Neural cell (in vitro differentiated cells): ENCODE measurements at regions not wholly inside any gene's neighbourhood (a gene's known extent, or its start where the extent isn't known, plus 50 kb on each side); places are given as distances from the start of the nearest gene placed in this dataset.

Source experiments
- H2AFZ ChIP-seq: fragments of 200-600, 300-800 bp; sonication (generic), shearing (Covaris generic); 2 replicates; pipeline ENCODE4 v1.6.0; 2014; ENCODE audit warnings: low read depth, mild to moderate bottlenecking, antibody characterized with exemption, low read length, moderate library complexity
- H3F3A ChIP-seq: fragments of 200-600 bp; shearing (Covaris generic); 2 replicates; pipeline ENCODE4 v1.6.1; 2016; ENCODE audit warnings: mild to moderate bottlenecking, moderate library complexity, mixed read lengths, antibody characterized with exemption, low read length; ENCODE audit not compliant: insufficient read depth, poor library complexity, severe bottlenecking
- H3K27ac ChIP-seq: fragments of 200-600, 300-800 bp; sonication (generic), shearing (Covaris generic); 2 replicates; pipeline ENCODE4 v1.5.1; 2014; ENCODE audit warnings: mild to moderate bottlenecking, low read length, moderate library complexity
- H3K27me3 ChIP-seq: fragments of 300-800, 200-600 bp; sonication (generic), shearing (Covaris generic); 2 replicates; pipeline ENCODE4 v1.6.0; 2014; ENCODE audit warnings: mild to moderate bottlenecking, low read depth, low read length, moderate library complexity; ENCODE audit not compliant: insufficient read depth
- H3K36me3 ChIP-seq: fragments of 300-800, 200-600 bp; sonication (generic), shearing (Covaris generic); 2 replicates; pipeline ENCODE4 v1.5.1; 2014; ENCODE audit warnings: mild to moderate bottlenecking, antibody characterized with exemption, low read length, moderate library complexity; ENCODE audit not compliant: insufficient read depth
- H3K4me2 ChIP-seq: fragments of 300-800, 200-600 bp; sonication (generic), shearing (Covaris generic); 2 replicates; pipeline ENCODE4 v1.6.0; 2014; ENCODE audit warnings: mild to moderate bottlenecking, low read length
- H3K4me3 ChIP-seq: fragments of 300-800, 200-600 bp; sonication (generic), shearing (Covaris generic); 2 replicates; pipeline ENCODE4 v1.5.1; 2014; ENCODE audit warnings: mild to moderate bottlenecking, low read length, moderate library complexity
- H3K79me2 ChIP-seq: fragments of 200-600 bp; shearing (Covaris generic); replicated peaks from 2 replicates; pipeline ENCODE4 v1.6.0; 2014; ENCODE audit warnings: mild to moderate bottlenecking, low read length, moderate library complexity; ENCODE audit not compliant: insufficient read depth
- H3K9ac ChIP-seq: fragments of 300-800, 200-600 bp; sonication (generic), shearing (Covaris generic); 2 replicates; pipeline ENCODE4 v1.6.1; 2016; ENCODE audit warnings: mild to moderate bottlenecking, low read length, mixed read lengths
- H3K9me2 ChIP-seq: fragments of 200-600 bp; shearing (Covaris generic); 2 replicates; pipeline ENCODE4 v1.6.1; 2016; ENCODE audit warnings: mild to moderate bottlenecking, low read length, mixed read lengths; ENCODE audit not compliant: insufficient read depth
- H3K9me3 ChIP-seq: fragments of 200-600, 300-800 bp; sonication (generic), shearing (Covaris generic); 2 replicates; pipeline ENCODE4 v1.6.1; 2016; ENCODE audit warnings: mild to moderate bottlenecking, mixed run types, low read length, moderate library complexity, mixed read lengths
- H4K20me1 ChIP-seq: fragments of 200-600 bp; shearing (Covaris generic); 2 replicates; pipeline ENCODE4 v1.6.1; 2016; ENCODE audit warnings: mild to moderate bottlenecking, mixed run types; ENCODE audit not compliant: insufficient read depth
- EP300 ChIP-seq: fragments of 450-650 bp; conservative IDR thresholded peaks from 2 replicates; pipeline ENCODE4 v1.6.1; 2014; ENCODE audit warnings: antibody characterized with exemption, mild to moderate bottlenecking, moderate library complexity; ENCODE audit not compliant: poor library complexity, severe bottlenecking
- EZH2 ChIP-seq: fragments of 200-600, 300-800 bp; shearing (Covaris generic), sonication (generic); IDR thresholded peaks from 2 replicates; pipeline ENCODE4 v1.6.1; 2014; ENCODE audit warnings: antibody characterized with exemption, low read length, borderline replicate concordance, mild to moderate bottlenecking; ENCODE audit not compliant: insufficient read depth, poor library complexity, severe bottlenecking
- MXI1 ChIP-seq: fragments of 450-650 bp; conservative IDR thresholded peaks from 2 replicates; pipeline ENCODE4 v1.6.1; 2014; ENCODE audit warnings: antibody characterized with exemption, mild to moderate bottlenecking; ENCODE audit not compliant: poor library complexity, severe bottlenecking
- POLR2AphosphoS5 ChIP-seq: IDR thresholded peaks from 2 replicates; pipeline ENCODE4 v1.6.1; 2012
- RAD21 ChIP-seq: fragments of 450-650 bp; conservative IDR thresholded peaks from 2 replicates; pipeline ENCODE4 v1.6.1; 2014; ENCODE audit warnings: antibody characterized with exemption, mild to moderate bottlenecking, moderate library complexity
- SMC3 ChIP-seq: fragments of 450-650 bp; conservative IDR thresholded peaks from 2 replicates; pipeline ENCODE4 v1.6.1; 2014; ENCODE audit warnings: antibody characterized with exemption, mild to moderate bottlenecking, moderate library complexity; ENCODE audit not compliant: poor library complexity
- TAF1 ChIP-seq: IDR thresholded peaks from 2 replicates; pipeline ENCODE4 v1.6.1; 2012; ENCODE audit warnings: low read depth
- TF ChIP-seq, protein P1 (sequence below): fragments of 450-650 bp; IDR thresholded peaks from 2 replicates; pipeline ENCODE4 v1.5.1; 2014; ENCODE audit warnings: antibody characterized with exemption, mild to moderate bottlenecking, moderate library complexity; ENCODE audit not compliant: poor library complexity, severe bottlenecking
- TF ChIP-seq, protein P2 (sequence below): IDR thresholded peaks from 2 replicates; pipeline ENCODE4 v1.6.1; 2012; ENCODE audit warnings: borderline replicate concordance

- Histone ChIP-seq H3K27ac (no peak overlapping the region), H3K9me3 (no peaks in the 10 kb centered on the region), H3K27me3 (no peaks in the 10 kb centered on the region), H3K9ac (no peak overlapping the region), H4K20me1 (no peaks in the 10 kb centered on the region), H3K79me2 (no peaks in the 10 kb centered on the region), H3K4me3 (no peak overlapping the region), H3K4me2 (no peak overlapping the region), H3K36me3 (no peaks in the 10 kb centered on the region), H3F3A (no peaks in the 10 kb centered on the region), H3K9me2 (no peaks in the 10 kb centered on the region), H2AFZ (no peak overlapping the region)
- TF ChIP-seq EZH2 (no peak), MXI1 (no peak), RAD21 (no peak), EP300 (no peak), TAF1 (no peak), POLR2AphosphoS5 (no peak), SMC3 (no peak)
- TF ChIP-seq, protein P1, sequence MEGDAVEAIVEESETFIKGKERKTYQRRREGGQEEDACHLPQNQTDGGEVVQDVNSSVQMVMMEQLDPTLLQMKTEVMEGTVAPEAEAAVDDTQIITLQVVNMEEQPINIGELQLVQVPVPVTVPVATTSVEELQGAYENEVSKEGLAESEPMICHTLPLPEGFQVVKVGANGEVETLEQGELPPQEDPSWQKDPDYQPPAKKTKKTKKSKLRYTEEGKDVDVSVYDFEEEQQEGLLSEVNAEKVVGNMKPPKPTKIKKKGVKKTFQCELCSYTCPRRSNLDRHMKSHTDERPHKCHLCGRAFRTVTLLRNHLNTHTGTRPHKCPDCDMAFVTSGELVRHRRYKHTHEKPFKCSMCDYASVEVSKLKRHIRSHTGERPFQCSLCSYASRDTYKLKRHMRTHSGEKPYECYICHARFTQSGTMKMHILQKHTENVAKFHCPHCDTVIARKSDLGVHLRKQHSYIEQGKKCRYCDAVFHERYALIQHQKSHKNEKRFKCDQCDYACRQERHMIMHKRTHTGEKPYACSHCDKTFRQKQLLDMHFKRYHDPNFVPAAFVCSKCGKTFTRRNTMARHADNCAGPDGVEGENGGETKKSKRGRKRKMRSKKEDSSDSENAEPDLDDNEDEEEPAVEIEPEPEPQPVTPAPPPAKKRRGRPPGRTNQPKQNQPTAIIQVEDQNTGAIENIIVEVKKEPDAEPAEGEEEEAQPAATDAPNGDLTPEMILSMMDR, result no peak
- TF ChIP-seq, protein P2, sequence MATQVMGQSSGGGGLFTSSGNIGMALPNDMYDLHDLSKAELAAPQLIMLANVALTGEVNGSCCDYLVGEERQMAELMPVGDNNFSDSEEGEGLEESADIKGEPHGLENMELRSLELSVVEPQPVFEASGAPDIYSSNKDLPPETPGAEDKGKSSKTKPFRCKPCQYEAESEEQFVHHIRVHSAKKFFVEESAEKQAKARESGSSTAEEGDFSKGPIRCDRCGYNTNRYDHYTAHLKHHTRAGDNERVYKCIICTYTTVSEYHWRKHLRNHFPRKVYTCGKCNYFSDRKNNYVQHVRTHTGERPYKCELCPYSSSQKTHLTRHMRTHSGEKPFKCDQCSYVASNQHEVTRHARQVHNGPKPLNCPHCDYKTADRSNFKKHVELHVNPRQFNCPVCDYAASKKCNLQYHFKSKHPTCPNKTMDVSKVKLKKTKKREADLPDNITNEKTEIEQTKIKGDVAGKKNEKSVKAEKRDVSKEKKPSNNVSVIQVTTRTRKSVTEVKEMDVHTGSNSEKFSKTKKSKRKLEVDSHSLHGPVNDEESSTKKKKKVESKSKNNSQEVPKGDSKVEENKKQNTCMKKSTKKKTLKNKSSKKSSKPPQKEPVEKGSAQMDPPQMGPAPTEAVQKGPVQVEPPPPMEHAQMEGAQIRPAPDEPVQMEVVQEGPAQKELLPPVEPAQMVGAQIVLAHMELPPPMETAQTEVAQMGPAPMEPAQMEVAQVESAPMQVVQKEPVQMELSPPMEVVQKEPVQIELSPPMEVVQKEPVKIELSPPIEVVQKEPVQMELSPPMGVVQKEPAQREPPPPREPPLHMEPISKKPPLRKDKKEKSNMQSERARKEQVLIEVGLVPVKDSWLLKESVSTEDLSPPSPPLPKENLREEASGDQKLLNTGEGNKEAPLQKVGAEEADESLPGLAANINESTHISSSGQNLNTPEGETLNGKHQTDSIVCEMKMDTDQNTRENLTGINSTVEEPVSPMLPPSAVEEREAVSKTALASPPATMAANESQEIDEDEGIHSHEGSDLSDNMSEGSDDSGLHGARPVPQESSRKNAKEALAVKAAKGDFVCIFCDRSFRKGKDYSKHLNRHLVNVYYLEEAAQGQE, result no peak
Observed at GRCh38 chr5:29085142-29085541, 2046.8 kb upstream of the CDH9 start.

GRCh38 chr5:29079771-29080170 is 2041.4 kb upstream of the CDH9 start:
- Histone ChIP-seq H3K9ac (no peak overlapping the region), H3K4me3 (no peak overlapping the region), H3K4me2 (no peak overlapping the region), H4K20me1 (no peaks in the 10 kb centered on the region), H3K9me3 (no peaks in the 10 kb centered on the region), H3K36me3 (no peaks in the 10 kb centered on the region), H3K79me2 (no peaks in the 10 kb centered on the region), H3F3A (no peaks in the 10 kb centered on the region), H3K27me3 (no peaks in the 10 kb centered on the region), H3K27ac (no peak overlapping the region), H3K9me2 (no peaks in the 10 kb centered on the region), H2AFZ (no peak overlapping the region)
- TF ChIP-seq EZH2 (no peak), MXI1 (no peak), TAF1 (no peak), SMC3 (no peak), POLR2AphosphoS5 (no peak), RAD21 (no peak), EP300 (no peak)
- TF ChIP-seq, protein P1, result no peak
- TF ChIP-seq, protein P2, result no peak
